GM12891 (cell line): ENCODE measurements at regions not wholly inside any gene's neighbourhood (a gene's known extent, or its start where the extent isn't known, plus 50 kb on each side); places are given as distances from the start of the nearest gene placed in this dataset.

ENCODE experiments used
- PAX5 ChIP-seq: IDR thresholded peaks from 2 replicates; pipeline ENCODE4 v1.6.1; 2011; ENCODE audit warnings: low read length, moderate library complexity, mild to moderate bottlenecking; ENCODE audit not compliant: insufficient read depth, severe bottlenecking
- POLR2A ChIP-seq: IDR thresholded peaks from 2 replicates; pipeline ENCODE4 v1.6.1; 2011; ENCODE audit warnings: low read depth, low read length, control low read depth
- SPI1 ChIP-seq: IDR thresholded peaks from 2 replicates; pipeline ENCODE4 v1.6.1; 2011; ENCODE audit warnings: low read depth, low read length, control low read depth
- TAF1 ChIP-seq: IDR thresholded peaks from 2 replicates; pipeline ENCODE4 v1.6.1; 2011; ENCODE audit warnings: low read depth, low read length, control low read depth

DNA sequence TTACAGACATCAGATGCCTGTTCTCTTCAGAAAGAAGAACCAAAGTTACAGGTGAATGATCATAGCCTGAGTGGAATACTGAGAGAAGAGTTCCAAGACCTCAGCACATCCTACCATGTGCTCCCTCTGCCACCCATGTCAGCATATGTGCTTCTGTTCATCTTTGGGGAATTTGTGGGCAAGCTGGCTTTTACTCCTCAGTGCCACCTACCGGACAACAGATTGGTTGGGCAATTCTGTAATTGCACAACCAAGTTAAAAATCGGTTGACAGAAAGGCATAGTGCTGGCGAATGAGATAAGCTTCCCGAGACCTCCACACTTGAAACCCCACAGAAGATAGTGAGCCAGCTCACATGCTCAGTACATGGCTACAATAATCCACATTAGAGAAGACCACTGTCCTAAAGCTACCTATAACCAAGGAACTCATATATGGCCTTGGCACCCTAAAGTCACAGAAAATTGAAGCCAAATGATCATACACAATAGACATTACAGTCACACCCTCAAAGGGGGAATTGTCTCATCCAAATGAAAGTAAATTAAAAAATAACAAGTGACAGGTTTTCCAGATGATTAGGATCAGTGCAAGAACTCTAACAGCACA lies 1238.0 kb upstream of the NUDT12 start:
- no peak for TF ChIP-seq POLR2A
- no peak for TF ChIP-seq SPI1
- TF ChIP-seq TAF1 = no peak
- no peak for TF ChIP-seq PAX5
